Activated CD8-positive, alpha-beta T cell treated with anti-CD3 and anti-CD28 coated beads, Interleukin-2, amount 10 ng/mL, durations not matched to agents 7 days and 5 days (primary cell): ENCODE measurements at regions not wholly inside any gene's neighbourhood (a gene's known extent, or its start where the extent isn't known, plus 50 kb on each side); places are given as distances from the start of the nearest gene placed in this dataset.
A peak's percentile ranks its signal among the peaks of the same experiment; 100 is the strongest.

Experiments
- ATAC-seq: fragments of 150-1000 bp; cut with Tn5 transposase; one replicate; pipeline ENCODE4 v1.10.0; 2021; ENCODE audit warnings: moderate library complexity
- CTCF ChIA-PET: fragments of 350-600 bp; sonication (Branson Sonifier 250); formaldehyde crosslinking; loops from one replicate; lab custom pipeline; 2021; ENCODE audit warnings: antibody characterized with exemption; lab: Charles Lee
- POLR2A ChIA-PET: fragments of 350-600 bp; sonication (Branson Sonifier 250); formaldehyde crosslinking; loops from one replicate; lab custom pipeline; 2021; ENCODE audit warnings: antibody characterized with exemption; lab: Charles Lee
- DNase-seq: peaks from one replicate; pipeline ENCODE4 v3.0.0-alpha.2; 2020
- H3K27ac Mint-ChIP-seq: one replicate; pipeline ENCODE4 v1.8.0; 2021; ENCODE audit warnings: mild to moderate bottlenecking, mixed read lengths
- H3K27me3 Mint-ChIP-seq: one replicate; pipeline ENCODE4 v1.8.0; 2021; ENCODE audit warnings: low read depth, mixed read lengths
- H3K36me3 Mint-ChIP-seq: one replicate; pipeline ENCODE4 v1.8.0; 2021; ENCODE audit warnings: low read depth, mixed read lengths
- H3K4me1 Mint-ChIP-seq: one replicate; pipeline ENCODE4 v1.8.0; 2021; ENCODE audit warnings: low read depth, mixed read lengths
- H3K4me3 Mint-ChIP-seq: one replicate; pipeline ENCODE4 v1.8.0; 2021; ENCODE audit warnings: mild to moderate bottlenecking, mixed read lengths
- H3K9me3 Mint-ChIP-seq: one replicate; pipeline ENCODE4 v1.8.0; 2022; ENCODE audit warnings: mixed read lengths; ENCODE audit not compliant: insufficient read depth

DNA sequence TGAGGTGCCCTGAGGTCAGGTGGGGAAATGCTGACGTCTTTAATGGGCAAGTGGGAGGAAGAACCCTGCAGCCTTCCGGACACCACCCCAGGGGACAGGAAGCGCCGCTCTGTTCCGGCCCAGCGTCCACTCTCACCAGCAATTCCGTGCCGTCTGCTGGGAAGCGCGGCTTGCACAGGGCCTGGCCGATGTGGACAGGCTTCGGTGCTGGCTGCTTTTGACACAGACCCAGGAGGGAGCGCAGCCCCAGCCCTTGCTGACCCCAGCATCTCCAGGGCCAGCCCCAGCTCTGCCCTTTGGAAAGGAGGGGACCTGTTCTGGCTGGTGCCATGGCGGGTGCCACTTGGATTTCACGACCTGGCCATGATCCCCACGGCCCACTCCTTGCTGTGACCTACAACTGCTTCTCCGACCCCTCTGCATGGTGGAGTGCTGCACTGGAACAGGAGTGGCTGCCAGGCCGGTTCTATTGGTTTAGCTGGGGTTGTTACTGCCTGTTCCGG lies 123.2 kb downstream of the DLL1 start:
- no peak for ATAC-seq
- no peak overlapping the region for H3K4me3 Mint-ChIP-seq
- peaks cover 7% of the 10 kb centered on the region for H3K4me1 Mint-ChIP-seq
- CTCF ChIA-PET, result no interaction called here
- H3K36me3 Mint-ChIP-seq, result peaks cover 2% of the 10 kb centered on the region
- H3K9me3 Mint-ChIP-seq, result peaks cover 9% of the 10 kb centered on the region
- no peak overlapping the region for H3K27ac Mint-ChIP-seq
- H3K27me3 Mint-ChIP-seq, result peaks cover 7% of the 10 kb centered on the region
- POLR2A ChIA-PET, result no interaction called here
- no peak for DNase-seq

DNA sequence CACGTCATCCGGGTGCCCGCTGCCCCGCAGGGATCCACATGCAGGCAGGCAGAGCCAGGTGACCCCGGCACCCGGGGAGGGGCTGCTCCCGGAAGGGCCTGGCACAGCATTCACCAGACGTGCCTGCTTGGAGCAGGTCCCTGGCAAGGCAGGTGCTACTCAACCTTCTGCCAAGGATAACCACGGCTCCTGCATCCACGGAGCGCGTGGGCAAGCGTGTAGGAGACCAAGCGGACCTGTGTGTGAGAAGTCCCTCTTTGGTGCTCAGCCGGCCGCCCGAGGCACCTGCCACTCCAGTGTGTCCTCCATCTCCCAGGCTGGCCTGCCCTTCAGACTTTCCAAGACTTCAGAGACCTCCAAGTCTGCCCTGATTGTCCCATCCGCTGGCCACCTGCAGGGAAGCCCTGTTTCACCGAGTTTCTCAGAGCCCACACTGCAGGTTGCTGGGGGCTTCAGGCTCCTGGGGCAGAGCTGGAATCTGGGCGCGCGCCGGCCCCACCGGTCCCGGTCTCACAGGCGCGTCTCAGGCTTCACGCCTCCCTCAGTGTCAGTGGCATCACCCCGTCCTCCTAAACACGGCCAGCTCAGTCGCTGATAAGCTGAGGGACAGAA lies 124.3 kb downstream of the DLL1 start:
- Mint-ChIP-seq H3K4me1 (peaks cover 12% of the 10 kb centered on the region), H3K36me3 (no peaks in the 10 kb centered on the region), H3K9me3 (peaks cover 9% of the 10 kb centered on the region), H3K27ac (no peak overlapping the region), H3K4me3 (no peak overlapping the region), H3K27me3 (peaks cover 4% of the 10 kb centered on the region)
- POLR2A ChIA-PET, result no interaction called here
- no peak for DNase-seq
- CTCF ChIA-PET, result no interaction called here
- no peak for ATAC-seq

- POLR2A ChIA-PET, result no interaction called here
- no peak overlapping the region for H3K27ac Mint-ChIP-seq
- no peak overlapping the region for H3K4me3 Mint-ChIP-seq
Measured at GRCh38 chr6:170165471-170166117, 125.3 kb downstream of the DLL1 start.

DNA sequence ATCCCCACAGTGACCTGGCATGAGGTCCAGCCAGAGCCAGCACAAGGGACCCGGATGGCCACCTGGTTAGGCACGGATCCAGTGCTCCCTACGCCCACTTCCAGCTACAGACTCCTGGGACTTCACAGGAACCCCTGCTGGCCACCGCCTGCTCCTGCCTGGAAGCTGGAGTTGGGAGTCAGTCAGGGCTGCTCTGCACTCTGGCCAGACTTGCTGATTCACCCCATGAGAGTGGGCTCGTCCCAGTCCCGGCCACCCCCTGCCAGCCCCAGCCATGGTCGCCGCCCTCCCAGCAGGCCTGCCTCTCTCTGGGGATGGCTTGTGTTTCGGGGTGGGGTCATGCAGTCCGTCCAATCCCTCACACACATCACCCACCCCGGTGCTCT lies 125.8 kb downstream of the DLL1 start:
- peaks cover 12% of the 10 kb centered on the region for H3K4me1 Mint-ChIP-seq
- ATAC-seq, result no peak
- POLR2A ChIA-PET, result no interaction called here
- H3K9me3 Mint-ChIP-seq, result peaks cover 5% of the 10 kb centered on the region
- no peak overlapping the region for H3K27ac Mint-ChIP-seq
- CTCF ChIA-PET, result no interaction called here
- H3K4me3 Mint-ChIP-seq, result no peak overlapping the region
- H3K27me3 Mint-ChIP-seq, result peaks cover 4% of the 10 kb centered on the region
- H3K36me3 Mint-ChIP-seq, result no peaks in the 10 kb centered on the region
- no peak for DNase-seq

More at GRCh38 chr6:170165471-170166117, 125.3 kb downstream of the DLL1 start:
- Mint-ChIP-seq H3K27me3 (peaks cover 4% of the 10 kb centered on the region), H3K36me3 (no peaks in the 10 kb centered on the region), H3K4me1 (peaks cover 12% of the 10 kb centered on the region), H3K9me3 (peaks cover 5% of the 10 kb centered on the region)
- ATAC-seq, result no peak
- DNase-seq, result no peak
- CTCF ChIA-PET, result no interaction called here

GRCh38 chr6:170164271-170164900 lies 126.5 kb downstream of the DLL1 start:
- peaks cover 12% of the 10 kb centered on the region for H3K4me1 Mint-ChIP-seq
- no peak overlapping the region for H3K4me3 Mint-ChIP-seq
- peaks cover 4% of the 10 kb centered on the region for H3K27me3 Mint-ChIP-seq
- DNase-seq, result no peak
- H3K9me3 Mint-ChIP-seq, result peaks cover 5% of the 10 kb centered on the region
- ChIA-PET CTCF (no interaction called here), POLR2A (no interaction called here)
- H3K27ac Mint-ChIP-seq, result no peak overlapping the region
- H3K36me3 Mint-ChIP-seq, result no peaks in the 10 kb centered on the region
- ATAC-seq, result no peak

GRCh38 chr6:170163405-170164170 lies 127.3 kb downstream of the DLL1 start:
- Mint-ChIP-seq H3K4me1 (peaks cover 12% of the 10 kb centered on the region), H3K27me3 (peaks cover 4% of the 10 kb centered on the region), H3K9me3 (peaks cover 5% of the 10 kb centered on the region), H3K36me3 (no peaks in the 10 kb centered on the region), H3K27ac (peak overlapping the region; percentile 43), H3K4me3 (no peak overlapping the region)
- POLR2A ChIA-PET, result no interaction called here
- DNase-seq (no peak), ATAC-seq (no peak)
- CTCF ChIA-PET, result no interaction called here

- DNase-seq (no peak), ATAC-seq (no peak)
- no peaks in the 10 kb centered on the region for H3K9me3 Mint-ChIP-seq
- H3K4me3 Mint-ChIP-seq, result peak overlapping the region; percentile 25
- H3K27ac Mint-ChIP-seq, result peak overlapping the region; percentile 43
- ChIA-PET CTCF (no interaction called here), POLR2A (no interaction called here)
- H3K27me3 Mint-ChIP-seq, result no peaks in the 10 kb centered on the region
- no peaks in the 10 kb centered on the region for H3K36me3 Mint-ChIP-seq
- peaks cover 12% of the 10 kb centered on the region for H3K4me1 Mint-ChIP-seq
Measured at GRCh38 chr6:170162775-170163404, 128.0 kb downstream of the DLL1 start.

DNA sequence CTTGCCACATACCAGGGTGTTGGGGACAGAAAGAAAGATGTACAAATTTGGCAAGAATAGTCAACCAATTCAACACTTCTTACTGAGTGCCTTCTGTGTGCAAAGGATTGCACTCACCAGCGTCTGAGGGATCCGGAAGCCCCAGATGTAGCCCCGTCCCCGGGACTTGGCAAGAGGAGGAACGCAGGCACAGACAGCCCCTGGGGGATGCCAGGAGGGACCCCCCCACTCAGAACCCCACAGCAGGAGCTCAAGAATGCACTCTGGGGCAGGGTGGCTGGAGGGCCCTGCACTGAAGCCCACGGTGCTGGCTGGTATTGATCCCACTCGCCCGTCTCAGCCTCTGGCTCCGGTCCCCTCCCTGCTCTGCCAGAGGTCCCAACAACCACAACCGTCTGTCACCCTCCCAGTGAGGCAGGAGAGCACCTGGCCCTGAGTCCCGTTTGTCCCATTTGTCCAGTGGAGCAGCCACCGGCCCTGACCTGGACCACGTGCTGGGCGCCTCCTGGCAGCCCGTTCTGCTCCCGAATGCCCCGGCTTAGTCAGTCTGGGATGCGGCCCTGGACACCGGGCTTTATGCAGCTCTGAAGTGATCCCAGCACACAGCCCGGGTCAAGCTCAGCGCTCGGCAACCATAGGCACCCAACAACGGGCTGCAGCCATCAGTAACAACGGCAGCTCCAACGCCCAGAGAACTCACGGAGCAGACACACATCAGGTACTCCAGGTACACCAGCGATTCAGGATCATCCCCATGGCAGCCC lies 128.7 kb downstream of the DLL1 start:
- Mint-ChIP-seq H3K36me3 (no peaks in the 10 kb centered on the region), H3K4me3 (peak overlapping the region; percentile 25), H3K9me3 (no peaks in the 10 kb centered on the region), H3K27ac (peak overlapping the region; percentile 12), H3K4me1 (peaks cover 12% of the 10 kb centered on the region), H3K27me3 (no peaks in the 10 kb centered on the region)
- DNase-seq (no peak), ATAC-seq (no peak)
- POLR2A ChIA-PET, result interaction anchor here (1.3 kb wide), 1 partner anchor 14 kb away, joined by 3 read pairs; no protein-coding TSS in a partner anchor
- CTCF ChIA-PET, result no interaction called here

GRCh38 chr6:170160628-170161611 lies 130.0 kb downstream of the DLL1 start:
- H3K27me3 Mint-ChIP-seq, result no peaks in the 10 kb centered on the region
- peaks cover 12% of the 10 kb centered on the region for H3K4me1 Mint-ChIP-seq
- H3K9me3 Mint-ChIP-seq, result no peaks in the 10 kb centered on the region
- DNase-seq (no peak), ATAC-seq (peak; percentile 49)
- H3K4me3 Mint-ChIP-seq, result no peak overlapping the region
- H3K27ac Mint-ChIP-seq, result no peak overlapping the region
- ChIA-PET CTCF (no interaction called here), POLR2A (interaction anchor here (1.3 kb wide), 1 partner anchor 13 kb away, joined by 3 read pairs; no protein-coding TSS in a partner anchor)
- H3K36me3 Mint-ChIP-seq, result no peaks in the 10 kb centered on the region

DNA sequence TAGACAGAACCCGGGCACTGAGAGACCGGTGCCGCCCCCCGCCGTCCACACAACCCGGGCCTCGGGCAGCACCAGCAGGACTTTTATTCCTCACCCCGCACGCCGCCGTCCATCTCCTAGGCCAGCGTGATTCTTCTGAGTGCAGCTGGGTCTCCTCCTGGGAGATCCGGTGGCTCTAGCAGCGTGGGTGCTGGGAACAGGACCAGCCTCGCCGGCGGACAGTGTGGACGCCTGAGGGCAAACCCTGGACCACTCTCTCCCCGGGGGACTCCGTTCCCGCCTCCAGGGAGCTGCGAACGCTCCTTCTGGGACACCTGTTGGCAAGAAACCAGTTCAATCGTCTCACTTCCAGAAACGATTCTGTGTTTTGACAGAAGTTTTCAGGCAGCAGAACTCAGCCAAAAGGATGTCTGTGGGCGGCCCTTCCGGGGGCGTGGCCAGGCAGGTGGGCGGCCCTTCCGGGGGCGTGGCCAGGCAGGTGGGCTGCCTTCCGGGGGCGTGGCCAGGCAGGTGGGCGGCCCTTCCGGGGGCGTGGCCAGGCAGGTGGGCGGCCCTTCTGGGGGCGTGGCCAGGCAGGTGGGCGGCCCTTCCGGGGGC lies 130.7 kb downstream of the DLL1 start:
- Mint-ChIP-seq H3K9me3 (no peaks in the 10 kb centered on the region), H3K27me3 (no peaks in the 10 kb centered on the region), H3K36me3 (no peaks in the 10 kb centered on the region), H3K4me1 (peaks cover 12% of the 10 kb centered on the region), H3K4me3 (no peak overlapping the region), H3K27ac (no peak overlapping the region)
- ChIA-PET POLR2A (no interaction called here), CTCF (no interaction called here)
- DNase-seq, result peak; percentile 56
- peak; percentile 14 for ATAC-seq
